ENCODE measurements at regions not wholly inside any gene's neighbourhood (a gene's known extent, or its start where the extent isn't known, plus 50 kb on each side); places are given as distances from the start of the nearest gene placed in this dataset.

DNA sequence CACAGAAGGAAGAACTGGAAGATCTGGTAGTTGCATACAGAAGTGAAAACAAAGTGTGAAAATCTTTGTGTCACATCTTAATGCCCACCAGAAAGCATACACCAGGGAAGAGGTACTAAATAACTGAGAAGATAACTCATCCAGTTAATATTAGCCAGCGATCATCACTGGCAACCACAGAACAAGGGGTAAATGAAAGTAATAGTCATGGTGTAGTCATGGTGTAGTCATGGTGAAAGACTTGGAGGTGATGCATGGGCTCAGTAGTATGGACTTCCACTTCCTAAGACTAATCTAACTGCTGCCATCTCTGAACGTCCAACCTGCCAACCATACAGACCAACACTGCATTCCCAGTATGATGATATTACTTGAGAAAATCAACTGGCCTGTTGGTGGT, 481.2 kb upstream of the NR5A2 start:
- TF ChIP-seq, protein P1, sequence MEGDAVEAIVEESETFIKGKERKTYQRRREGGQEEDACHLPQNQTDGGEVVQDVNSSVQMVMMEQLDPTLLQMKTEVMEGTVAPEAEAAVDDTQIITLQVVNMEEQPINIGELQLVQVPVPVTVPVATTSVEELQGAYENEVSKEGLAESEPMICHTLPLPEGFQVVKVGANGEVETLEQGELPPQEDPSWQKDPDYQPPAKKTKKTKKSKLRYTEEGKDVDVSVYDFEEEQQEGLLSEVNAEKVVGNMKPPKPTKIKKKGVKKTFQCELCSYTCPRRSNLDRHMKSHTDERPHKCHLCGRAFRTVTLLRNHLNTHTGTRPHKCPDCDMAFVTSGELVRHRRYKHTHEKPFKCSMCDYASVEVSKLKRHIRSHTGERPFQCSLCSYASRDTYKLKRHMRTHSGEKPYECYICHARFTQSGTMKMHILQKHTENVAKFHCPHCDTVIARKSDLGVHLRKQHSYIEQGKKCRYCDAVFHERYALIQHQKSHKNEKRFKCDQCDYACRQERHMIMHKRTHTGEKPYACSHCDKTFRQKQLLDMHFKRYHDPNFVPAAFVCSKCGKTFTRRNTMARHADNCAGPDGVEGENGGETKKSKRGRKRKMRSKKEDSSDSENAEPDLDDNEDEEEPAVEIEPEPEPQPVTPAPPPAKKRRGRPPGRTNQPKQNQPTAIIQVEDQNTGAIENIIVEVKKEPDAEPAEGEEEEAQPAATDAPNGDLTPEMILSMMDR (IDR thresholded peaks at IDR 0.05 in 2 of 3, conservative IDR thresholded peaks at IDR 0.05 in 1 of 3; ENCODE audit: control insufficient read depth in 2 of 3, extremely low read depth in 1 of 3, insufficient read depth in 1 of 3, low read depth in 3 of 3, low read length in 3 of 3), result no peak
- TF ChIP-seq POLR2A (IDR thresholded peaks at IDR 0.05; ENCODE audit: low read depth, low read length) (no peak), NRF1 (conservative IDR thresholded peaks at IDR 0.05; ENCODE audit: low read depth, low read length) (no peak), SIN3A (IDR thresholded peaks at IDR 0.05; ENCODE audit: low read depth, low read length) (no peak), POLR2AphosphoS5 (IDR thresholded peaks at IDR 0.05; ENCODE audit: low read length) (no peak), SPI1 (IDR thresholded peaks at IDR 0.05; ENCODE audit: borderline replicate concordance, insufficient read depth, low read depth, low read length) (no peak), RFX5 (IDR thresholded peaks at IDR 0.05; ENCODE audit: low read depth, low read length) (no peak), FOXM1 (IDR thresholded peaks at IDR 0.05; ENCODE audit: low read depth, low read length) (no peak)
- TF ChIP-seq, protein P2, sequence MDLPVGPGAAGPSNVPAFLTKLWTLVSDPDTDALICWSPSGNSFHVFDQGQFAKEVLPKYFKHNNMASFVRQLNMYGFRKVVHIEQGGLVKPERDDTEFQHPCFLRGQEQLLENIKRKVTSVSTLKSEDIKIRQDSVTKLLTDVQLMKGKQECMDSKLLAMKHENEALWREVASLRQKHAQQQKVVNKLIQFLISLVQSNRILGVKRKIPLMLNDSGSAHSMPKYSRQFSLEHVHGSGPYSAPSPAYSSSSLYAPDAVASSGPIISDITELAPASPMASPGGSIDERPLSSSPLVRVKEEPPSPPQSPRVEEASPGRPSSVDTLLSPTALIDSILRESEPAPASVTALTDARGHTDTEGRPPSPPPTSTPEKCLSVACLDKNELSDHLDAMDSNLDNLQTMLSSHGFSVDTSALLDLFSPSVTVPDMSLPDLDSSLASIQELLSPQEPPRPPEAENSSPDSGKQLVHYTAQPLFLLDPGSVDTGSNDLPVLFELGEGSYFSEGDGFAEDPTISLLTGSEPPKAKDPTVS (IDR thresholded peaks at IDR 0.05; ENCODE audit: low read depth, low read length), result no peak
- TF ChIP-seq, protein P3, sequence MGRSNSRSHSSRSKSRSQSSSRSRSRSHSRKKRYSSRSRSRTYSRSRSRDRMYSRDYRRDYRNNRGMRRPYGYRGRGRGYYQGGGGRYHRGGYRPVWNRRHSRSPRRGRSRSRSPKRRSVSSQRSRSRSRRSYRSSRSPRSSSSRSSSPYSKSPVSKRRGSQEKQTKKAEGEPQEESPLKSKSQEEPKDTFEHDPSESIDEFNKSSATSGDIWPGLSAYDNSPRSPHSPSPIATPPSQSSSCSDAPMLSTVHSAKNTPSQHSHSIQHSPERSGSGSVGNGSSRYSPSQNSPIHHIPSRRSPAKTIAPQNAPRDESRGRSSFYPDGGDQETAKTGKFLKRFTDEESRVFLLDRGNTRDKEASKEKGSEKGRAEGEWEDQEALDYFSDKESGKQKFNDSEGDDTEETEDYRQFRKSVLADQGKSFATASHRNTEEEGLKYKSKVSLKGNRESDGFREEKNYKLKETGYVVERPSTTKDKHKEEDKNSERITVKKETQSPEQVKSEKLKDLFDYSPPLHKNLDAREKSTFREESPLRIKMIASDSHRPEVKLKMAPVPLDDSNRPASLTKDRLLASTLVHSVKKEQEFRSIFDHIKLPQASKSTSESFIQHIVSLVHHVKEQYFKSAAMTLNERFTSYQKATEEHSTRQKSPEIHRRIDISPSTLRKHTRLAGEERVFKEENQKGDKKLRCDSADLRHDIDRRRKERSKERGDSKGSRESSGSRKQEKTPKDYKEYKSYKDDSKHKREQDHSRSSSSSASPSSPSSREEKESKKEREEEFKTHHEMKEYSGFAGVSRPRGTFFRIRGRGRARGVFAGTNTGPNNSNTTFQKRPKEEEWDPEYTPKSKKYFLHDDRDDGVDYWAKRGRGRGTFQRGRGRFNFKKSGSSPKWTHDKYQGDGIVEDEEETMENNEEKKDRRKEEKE (IDR thresholded peaks at IDR 0.05), result no peak
- TF ChIP-seq, protein P4, sequence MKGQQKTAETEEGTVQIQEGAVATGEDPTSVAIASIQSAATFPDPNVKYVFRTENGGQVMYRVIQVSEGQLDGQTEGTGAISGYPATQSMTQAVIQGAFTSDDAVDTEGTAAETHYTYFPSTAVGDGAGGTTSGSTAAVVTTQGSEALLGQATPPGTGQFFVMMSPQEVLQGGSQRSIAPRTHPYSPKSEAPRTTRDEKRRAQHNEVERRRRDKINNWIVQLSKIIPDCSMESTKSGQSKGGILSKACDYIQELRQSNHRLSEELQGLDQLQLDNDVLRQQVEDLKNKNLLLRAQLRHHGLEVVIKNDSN (IDR thresholded peaks at IDR 0.05; ENCODE audit: borderline replicate concordance, extremely low read length, insufficient read depth, low read depth, low read length), result no peak
